HG03060 (cell line): ENCODE measurements at regions not wholly inside any gene's neighbourhood (a gene's known extent, or its start where the extent isn't known, plus 50 kb on each side); places are given as distances from the start of the nearest gene placed in this dataset.
"Not testable (repeated sequence)": the region's sequence is repeated elsewhere in the genome, so short reads cannot be mapped to it uniquely, and the experiment has no call there.

Experiments
- ATAC-seq: cut with Tn5 transposase; IDR thresholded peaks from one replicate; pipeline ENCODE4 v1.9.1; 2021; ENCODE audit warnings: low read depth, moderate number of reproducible peaks; ENCODE audit not compliant: unreplicated experiment

GRCh38 chr13:53264751-53265385 lies 236.3 kb downstream of the OLFM4 start:
- no peak for ATAC-seq

- no peak for ATAC-seq
These were observed 238.1 kb downstream of the OLFM4 start for GRCh38 chr13:53266757-53267156.

DNA sequence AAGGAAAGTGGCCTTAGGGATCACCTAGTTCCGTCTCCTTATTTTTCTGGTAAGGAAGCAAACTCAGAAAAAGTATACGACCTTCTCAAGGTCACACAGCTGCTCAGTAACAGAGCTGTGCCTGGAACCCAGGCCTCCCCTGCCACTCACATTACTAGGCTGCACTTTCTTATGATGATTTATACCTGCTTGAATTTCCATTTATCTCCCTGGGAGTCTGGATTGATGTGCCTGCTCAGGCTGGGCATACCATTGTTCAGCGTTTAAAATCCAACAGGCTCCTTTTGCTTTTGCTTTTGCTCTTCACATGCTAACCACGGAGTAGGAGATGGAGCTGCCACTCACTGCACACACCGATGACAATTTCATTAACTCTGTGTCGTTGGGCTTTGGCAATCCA lies 241.0 kb downstream of the OLFM4 start:
- no peak for ATAC-seq

DNA sequence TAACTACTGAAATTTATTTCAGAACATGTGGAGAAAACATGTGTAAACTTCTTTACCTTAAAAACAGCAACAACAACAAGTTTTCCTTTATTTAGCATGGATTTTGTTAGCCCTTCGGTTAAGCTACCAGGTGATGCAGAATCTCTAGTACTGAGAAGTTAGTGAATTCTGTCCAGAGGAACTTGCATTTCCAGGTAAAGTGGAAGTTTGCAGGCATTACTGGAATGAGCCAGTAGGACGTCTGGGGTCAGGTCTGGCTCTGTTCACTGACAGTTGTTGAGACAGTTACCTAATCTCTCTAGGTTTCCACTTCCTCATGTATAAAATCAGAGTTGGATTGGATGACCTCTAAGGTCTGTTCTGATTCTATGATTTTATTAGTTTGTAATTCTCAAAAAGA lies 244.3 kb downstream of the OLFM4 start:
- no peak for ATAC-seq

DNA sequence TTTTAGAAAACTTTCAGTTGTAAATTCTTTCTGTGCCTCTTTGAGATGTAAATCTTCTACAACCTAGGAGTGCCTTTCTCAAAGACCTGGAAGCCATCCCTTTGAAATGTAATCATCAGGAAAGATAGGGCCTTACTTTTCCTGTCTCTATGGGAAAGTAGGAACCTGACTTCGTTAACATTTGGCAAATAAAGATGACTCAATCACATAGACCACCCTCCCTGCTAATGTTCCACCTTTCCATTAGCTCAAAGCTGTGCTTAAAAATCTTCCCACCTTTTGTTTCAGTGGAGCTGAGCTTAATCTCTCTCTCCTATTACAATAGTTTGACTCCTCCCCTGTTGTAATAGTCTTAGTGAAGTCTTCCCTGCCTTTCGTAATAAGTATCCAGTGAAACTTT lies 247.7 kb downstream of the OLFM4 start:
- no peak for ATAC-seq

GRCh38 chr13:53281677-53282076 lies 253.1 kb downstream of the OLFM4 start:
- no peak for ATAC-seq

DNA sequence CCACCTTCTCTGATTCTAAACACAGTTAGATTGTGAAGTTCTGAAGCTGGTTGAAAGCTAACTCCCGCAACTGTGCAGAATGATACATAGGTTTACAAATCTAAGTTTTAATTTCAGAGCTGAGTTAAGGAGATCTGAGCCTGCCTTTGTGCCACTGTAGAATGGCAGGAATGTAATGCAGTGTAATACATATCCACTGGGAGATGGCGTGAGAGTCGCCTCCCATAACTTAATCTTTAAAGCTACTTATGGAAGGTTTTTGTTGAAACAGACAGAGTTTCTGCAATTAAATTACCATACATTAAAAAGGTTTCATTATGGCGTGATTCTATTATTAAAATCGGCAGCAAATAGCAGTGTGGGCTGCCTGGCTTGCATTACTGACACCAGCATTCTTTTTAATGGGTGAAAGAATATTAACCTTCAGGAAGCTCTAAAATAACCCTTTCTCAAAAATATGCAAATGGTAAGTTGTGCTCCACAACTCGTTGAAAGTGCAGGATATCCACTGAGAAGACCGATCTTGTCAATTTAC lies 257.4 kb downstream of the OLFM4 start:
- ATAC-seq = no peak

DNA sequence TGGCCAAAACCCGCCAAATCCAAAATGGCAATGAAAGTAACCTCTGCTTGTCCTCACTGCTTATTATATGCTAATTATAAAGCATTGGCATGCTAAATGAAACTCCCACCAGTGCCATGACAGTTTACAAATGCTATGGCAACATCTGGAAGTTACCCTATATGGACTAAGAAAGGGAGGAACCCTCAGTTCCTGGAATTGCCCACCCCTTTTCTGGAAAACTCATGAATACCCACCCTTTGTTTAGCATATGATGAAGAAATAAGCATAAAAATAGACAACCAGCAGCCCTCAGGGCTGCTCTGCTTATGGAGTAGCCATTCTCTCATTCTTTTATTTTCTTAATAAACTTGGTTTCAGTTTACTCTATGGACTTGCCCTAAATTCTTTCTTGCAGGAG lies 269.8 kb downstream of the OLFM4 start:
- no peak for ATAC-seq

DNA sequence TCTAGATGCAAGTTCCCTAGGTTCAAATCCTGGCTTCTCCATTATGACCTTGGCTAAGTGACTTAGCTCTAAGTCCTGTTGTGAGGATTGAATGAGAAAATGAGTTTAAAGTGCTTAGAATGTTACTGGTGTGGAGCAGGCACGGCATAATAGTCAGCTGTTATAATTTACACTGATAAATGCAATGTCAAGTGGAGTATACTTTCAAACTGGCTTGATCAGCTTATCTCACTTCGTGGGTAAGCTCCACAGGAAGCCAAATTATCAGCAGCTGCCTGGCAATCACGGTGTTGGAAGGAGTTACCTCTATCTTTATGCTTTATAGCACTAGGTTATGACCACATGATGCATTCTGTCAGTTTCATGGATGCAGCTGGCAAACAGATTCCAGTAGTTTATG lies 272.8 kb downstream of the OLFM4 start:
- no peak for ATAC-seq

DNA sequence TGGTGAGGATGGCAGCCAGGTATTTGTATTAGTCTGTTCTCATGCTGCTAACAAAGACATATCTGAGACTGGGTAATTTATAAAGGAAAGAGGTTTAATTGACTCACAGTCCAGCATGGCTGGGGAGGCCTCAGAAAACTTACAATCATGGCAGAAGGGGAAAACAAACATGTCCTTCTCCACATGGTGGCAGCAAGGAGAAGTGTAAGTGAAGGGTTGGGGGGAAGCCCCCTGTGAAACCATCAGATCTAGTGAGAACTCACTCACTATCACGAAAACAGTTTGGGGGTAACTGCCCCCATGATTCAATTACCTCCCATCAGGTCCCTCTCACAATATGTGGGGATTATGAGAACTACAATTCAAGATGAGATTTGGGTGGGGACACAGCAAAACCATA lies 276.8 kb downstream of the OLFM4 start:
- not testable (repeated sequence) for ATAC-seq

- ATAC-seq = no peak
These were observed 282.2 kb downstream of the OLFM4 start for GRCh38 chr13:53310786-53311185.

DNA sequence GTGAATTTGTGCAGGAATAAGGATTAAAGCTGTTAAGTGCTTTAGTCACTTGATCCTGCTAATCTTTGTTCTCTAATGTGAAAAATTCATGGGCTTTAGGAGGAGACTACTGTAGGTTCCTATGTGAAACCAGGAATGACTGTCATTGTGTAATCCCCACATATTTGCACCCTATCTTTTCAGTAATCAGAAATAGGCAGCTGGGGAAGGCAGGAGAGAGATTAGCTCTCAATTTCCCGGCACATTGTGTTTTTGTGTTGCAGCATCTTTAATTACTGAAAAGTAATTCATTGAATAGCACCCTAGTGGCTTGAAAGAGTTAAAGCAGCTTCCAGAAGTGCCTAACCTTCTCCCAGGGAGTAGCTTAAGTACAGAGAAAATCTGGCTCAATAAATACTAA lies 282.9 kb downstream of the OLFM4 start:
- ATAC-seq = no peak

- ATAC-seq = no peak
These were observed 292.7 kb downstream of the OLFM4 start for GRCh38 chr13:53321296-53321801.

- no peak for ATAC-seq
These were observed 296.0 kb downstream of the OLFM4 start for GRCh38 chr13:53324656-53325055.

DNA sequence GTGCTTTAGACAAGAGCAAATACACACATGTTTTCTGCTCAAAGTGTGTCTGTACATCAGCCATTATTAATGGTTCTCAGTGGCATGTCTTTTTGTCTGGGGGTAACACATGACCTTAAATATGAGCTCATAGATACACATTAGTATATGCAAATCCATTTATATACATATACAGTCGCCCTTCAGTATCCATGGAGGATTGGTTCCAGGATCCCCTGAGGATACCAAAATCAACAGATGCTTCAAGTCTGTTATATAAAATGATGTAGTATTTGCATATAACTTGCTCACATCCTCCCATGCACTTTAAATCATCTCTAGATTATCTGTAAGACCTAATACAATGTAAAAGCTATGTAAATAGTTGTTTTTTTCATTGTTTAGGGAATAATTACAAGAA lies 298.1 kb downstream of the OLFM4 start:
- no peak for ATAC-seq

DNA sequence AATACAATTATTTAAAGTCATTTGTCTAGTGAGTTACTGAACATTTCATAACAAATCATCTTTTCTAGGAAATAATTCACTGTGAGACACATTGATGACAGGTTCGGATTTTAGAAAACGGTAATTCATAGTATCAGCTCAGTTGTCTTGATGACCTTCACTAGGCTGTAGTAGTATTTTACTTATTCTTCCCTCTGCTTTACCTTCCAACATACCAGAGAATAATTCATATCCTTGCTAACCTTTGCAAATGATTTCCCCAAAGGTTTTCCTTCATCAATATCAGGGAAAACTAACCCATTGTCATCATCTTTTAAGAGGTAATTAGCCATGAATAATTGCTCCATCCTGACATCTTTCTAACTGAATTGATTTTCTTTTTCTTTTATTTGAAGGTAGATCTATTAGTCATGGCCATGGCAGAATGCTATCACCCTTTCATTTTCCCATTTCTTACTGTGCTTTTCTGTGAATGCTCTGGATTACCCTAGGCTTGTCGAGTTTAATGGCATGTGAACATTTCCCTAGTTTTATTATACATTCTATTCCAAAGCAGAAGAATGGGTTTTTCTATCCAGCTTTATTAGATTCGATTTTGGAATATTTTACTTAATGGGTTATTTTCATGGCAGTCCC lies 299.2 kb downstream of the OLFM4 start:
- no peak for ATAC-seq

- ATAC-seq = no peak
These were observed 308.0 kb downstream of the OLFM4 start for GRCh38 chr13:53336441-53337160.

DNA sequence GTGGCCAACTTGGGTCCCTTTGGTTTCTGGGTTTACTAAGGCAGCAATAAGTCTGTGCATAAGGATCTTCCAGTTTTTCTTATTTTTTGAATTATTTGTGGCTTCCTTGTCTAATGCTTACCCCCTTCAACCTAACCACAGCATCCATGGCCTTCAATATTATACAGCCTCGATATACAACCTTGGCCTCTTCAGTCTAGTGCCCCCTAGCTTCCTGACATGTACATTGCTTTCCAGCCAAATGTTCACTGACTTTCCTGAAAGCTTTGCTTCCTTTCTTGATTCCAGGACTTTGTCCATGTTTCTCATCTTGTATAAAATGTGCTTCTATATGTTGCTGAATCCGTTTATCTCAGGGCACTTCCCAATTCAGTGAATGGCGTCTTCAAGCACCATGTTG lies 310.1 kb downstream of the OLFM4 start:
- no peak for ATAC-seq

GRCh38 chr13:53340505-53341143 lies 312.0 kb downstream of the OLFM4 start:
- ATAC-seq = no peak

DNA sequence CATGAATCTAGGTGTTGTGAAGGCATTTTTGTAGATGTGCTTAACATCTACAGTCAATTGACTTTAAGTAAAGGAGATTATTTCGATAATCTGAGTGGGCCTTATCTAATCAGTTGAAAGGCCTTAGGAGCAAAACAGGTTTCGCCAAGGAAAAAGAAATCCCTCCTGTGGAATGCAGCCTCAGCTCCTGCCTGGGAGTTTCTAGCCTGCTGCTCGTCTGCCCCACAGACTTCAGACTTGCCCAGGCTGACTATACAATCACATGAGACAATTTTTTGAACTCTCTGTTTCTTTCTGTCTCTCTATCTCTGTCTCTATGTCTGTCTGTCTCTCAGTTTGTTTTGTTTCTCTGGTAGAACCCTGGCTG lies 312.5 kb downstream of the OLFM4 start:
- ATAC-seq = no peak
